GM10248 (cell line): ENCODE measurements at regions not wholly inside any gene's neighbourhood (a gene's known extent, or its start where the extent isn't known, plus 50 kb on each side); places are given as distances from the start of the nearest gene placed in this dataset.

Source experiments
- CTCF ChIA-PET: fragments of 300-600 bp; sonication (Branson Sonifier 250); formaldehyde crosslinking; extraction: SDS; loops from one replicate; lab custom pipeline; 2021; ENCODE audit warnings: antibody characterized with exemption; lab: Yijun Ruan, JAX
- POLR2A ChIA-PET: fragments of 350-650 bp; sonication (Branson Sonifier 250); formaldehyde crosslinking; extraction: SDS; loops from one replicate; lab custom pipeline; 2020; ENCODE audit warnings: antibody characterized with exemption; lab: Yijun Ruan, JAX
- DNase-seq: peaks from one replicate; pipeline ENCODE4 v3.0.0; 2012; ENCODE audit errors: extremely low spot score
- CTCF ChIP-seq: IDR thresholded peaks from 2 replicates; pipeline ENCODE4 v1.5.1; 2012; ENCODE audit warnings: mild to moderate bottlenecking, low read depth; ENCODE audit errors: extremely low read depth, missing control alignments, control extremely low read depth

- CTCF ChIA-PET, result no interaction called here
- no peak for TF ChIP-seq CTCF
- no peak for DNase-seq
- POLR2A ChIA-PET, result no interaction called here
These were observed 127.7 kb upstream of the SRRM4 start for GRCh38 chr12:118853634-118854033.

GRCh38 chr12:118855858-118856257 is 125.5 kb upstream of the SRRM4 start:
- CTCF ChIA-PET, result interaction anchor here (1.0 kb wide), 1 partner anchor 19 kb away, joined by 3 read pairs; no protein-coding TSS in a partner anchor
- DNase-seq, result no peak

GRCh38 chr12:118866346-118866745 is 115.0 kb upstream of the SRRM4 start:
- ChIA-PET CTCF (interaction anchor here (1.6 kb wide), 1 partner anchor 9 kb away, joined by 5 read pairs; no protein-coding TSS in a partner anchor), POLR2A (no interaction called here)
- no peak for DNase-seq
- no peak for TF ChIP-seq CTCF

More at GRCh38 chr12:118855858-118856257, 125.5 kb upstream of the SRRM4 start:
- POLR2A ChIA-PET, result no interaction called here
- no peak for TF ChIP-seq CTCF

GRCh38 chr12:118870551-118870950 is 110.8 kb upstream of the SRRM4 start:
- POLR2A ChIA-PET, result no interaction called here
- no peak for DNase-seq

GRCh38 chr12:118874698-118875548 is 106.4 kb upstream of the SRRM4 start:
- DNase-seq, result no peak
- no peak for TF ChIP-seq CTCF
- CTCF ChIA-PET, result interaction anchor here (1.4 kb wide), 1 partner anchor 18 kb away, joined by 3 read pairs; no protein-coding TSS in a partner anchor
- POLR2A ChIA-PET, result no interaction called here

More at GRCh38 chr12:118870551-118870950, 110.8 kb upstream of the SRRM4 start:
- CTCF ChIA-PET, result no interaction called here
- TF ChIP-seq CTCF, result no peak

- ChIA-PET CTCF (interaction anchor here (1.0 kb wide), 1 partner anchor 12 kb away, joined by 3 read pairs; no protein-coding TSS in a partner anchor), POLR2A (no interaction called here)
- no peak for TF ChIP-seq CTCF
- no peak for DNase-seq
These were observed 100.4 kb upstream of the SRRM4 start for GRCh38 chr12:118880720-118881493.
